Activated T-cell treated with anti-CD3 and anti-CD28 coated beads, Interleukin-2, amount 50 U/mL, for 24 hours (primary cell): ENCODE measurements at regions not wholly inside any gene's neighbourhood (a gene's known extent, or its start where the extent isn't known, plus 50 kb on each side); places are given as distances from the start of the nearest gene placed in this dataset.

Source experiments
- DNase-seq: peaks from one replicate; pipeline ENCODE4 v3.0.0-alpha.2; 2020
- H3K27ac Mint-ChIP-seq: 2 replicates; pipeline ENCODE4 v1.8.0; 2020; ENCODE audit warnings: mild to moderate bottlenecking, mixed read lengths
- H3K27me3 Mint-ChIP-seq: 2 replicates; pipeline ENCODE4 v1.8.0; 2020; ENCODE audit warnings: mixed read lengths
- H3K36me3 Mint-ChIP-seq: 2 replicates; pipeline ENCODE4 v1.8.0; 2020; ENCODE audit warnings: low read depth, mixed read lengths
- H3K4me1 Mint-ChIP-seq: 2 replicates; pipeline ENCODE4 v1.8.0; 2020; ENCODE audit warnings: low read depth, mixed read lengths
- H3K4me3 Mint-ChIP-seq: 2 replicates; pipeline ENCODE4 v1.8.0; 2020; ENCODE audit warnings: mild to moderate bottlenecking, moderate library complexity, mixed read lengths
- H3K9me3 Mint-ChIP-seq: 2 replicates; pipeline ENCODE4 v1.8.0; 2020; ENCODE audit warnings: mixed read lengths

DNA sequence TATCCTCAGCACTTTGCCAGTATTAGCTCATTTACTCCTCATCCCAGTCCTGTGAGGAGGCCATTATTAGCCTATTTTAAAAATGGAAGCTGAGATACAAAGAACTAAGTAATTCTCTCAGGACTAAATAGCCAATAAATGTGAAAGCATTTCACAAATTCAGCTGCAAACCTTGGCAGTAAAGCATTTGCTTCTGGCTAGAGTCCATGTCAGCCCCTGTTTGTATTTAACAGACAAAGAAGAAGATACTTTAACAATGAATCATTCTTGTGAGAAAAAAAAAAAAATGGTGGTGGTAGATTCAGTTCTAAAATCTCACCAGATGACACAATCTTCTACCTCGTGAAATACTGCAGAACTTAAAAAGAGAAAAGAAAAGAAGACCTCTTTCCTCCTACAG lies 85.0 kb upstream of the CNTN6 start:
- no peak overlapping the region for H3K4me3 Mint-ChIP-seq
- H3K27me3 Mint-ChIP-seq, result no peaks in the 10 kb centered on the region
- H3K4me1 Mint-ChIP-seq, result no peaks in the 10 kb centered on the region
- DNase-seq, result no peak
- no peak overlapping the region for H3K27ac Mint-ChIP-seq
- H3K36me3 Mint-ChIP-seq, result no peaks in the 10 kb centered on the region
- H3K9me3 Mint-ChIP-seq, result no peaks in the 10 kb centered on the region

DNA sequence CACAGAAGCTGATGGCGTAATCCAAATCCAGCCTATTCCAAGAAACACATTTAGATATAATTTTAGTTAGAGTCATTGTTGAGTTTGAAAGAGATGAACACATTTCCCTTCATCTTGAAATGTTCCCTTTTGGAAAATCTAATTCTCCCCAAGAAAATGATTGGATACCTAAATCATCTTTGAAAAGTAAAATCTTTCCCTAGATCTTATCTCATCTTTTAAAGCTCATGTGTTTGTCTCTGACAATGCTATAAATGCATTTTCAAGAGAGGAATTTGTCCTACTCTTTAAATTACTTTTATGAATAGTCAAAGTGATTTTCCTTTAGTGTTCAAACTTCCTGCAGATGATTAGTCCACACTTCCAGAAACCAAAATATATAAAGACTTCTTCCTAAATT lies 82.6 kb upstream of the CNTN6 start:
- H3K36me3 Mint-ChIP-seq, result no peaks in the 10 kb centered on the region
- no peaks in the 10 kb centered on the region for H3K4me1 Mint-ChIP-seq
- peaks cover 4% of the 10 kb centered on the region for H3K9me3 Mint-ChIP-seq

DNA sequence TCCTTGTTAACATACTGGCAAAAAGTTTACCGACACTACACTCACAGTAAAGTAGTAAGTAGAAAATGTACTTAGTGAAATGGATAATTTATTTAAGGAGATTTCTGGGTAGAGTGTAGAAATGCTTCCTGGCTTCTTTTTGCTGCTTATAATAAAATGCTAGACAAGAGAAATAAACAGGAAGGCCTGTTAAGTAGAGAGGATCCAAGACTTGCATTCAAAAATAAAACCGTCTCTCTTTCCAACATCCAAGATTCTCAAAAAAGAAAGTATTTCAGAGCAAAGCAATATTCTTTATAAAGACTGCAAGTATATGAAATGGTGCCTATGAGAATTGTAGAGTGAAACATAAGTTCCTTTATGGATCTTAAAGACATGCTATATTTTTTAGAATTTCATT lies 77.0 kb upstream of the CNTN6 start:
- peaks cover 7% of the 10 kb centered on the region for H3K9me3 Mint-ChIP-seq
- H3K36me3 Mint-ChIP-seq, result no peaks in the 10 kb centered on the region
- H3K27me3 Mint-ChIP-seq, result no peaks in the 10 kb centered on the region
- no peak overlapping the region for H3K27ac Mint-ChIP-seq
- no peaks in the 10 kb centered on the region for H3K4me1 Mint-ChIP-seq
- DNase-seq, result no peak
- no peak overlapping the region for H3K4me3 Mint-ChIP-seq

More for the DNA sequence above, 82.6 kb upstream of the CNTN6 start:
- Mint-ChIP-seq H3K27me3 (no peaks in the 10 kb centered on the region), H3K27ac (no peak overlapping the region), H3K4me3 (no peak overlapping the region)
- no peak for DNase-seq

DNA sequence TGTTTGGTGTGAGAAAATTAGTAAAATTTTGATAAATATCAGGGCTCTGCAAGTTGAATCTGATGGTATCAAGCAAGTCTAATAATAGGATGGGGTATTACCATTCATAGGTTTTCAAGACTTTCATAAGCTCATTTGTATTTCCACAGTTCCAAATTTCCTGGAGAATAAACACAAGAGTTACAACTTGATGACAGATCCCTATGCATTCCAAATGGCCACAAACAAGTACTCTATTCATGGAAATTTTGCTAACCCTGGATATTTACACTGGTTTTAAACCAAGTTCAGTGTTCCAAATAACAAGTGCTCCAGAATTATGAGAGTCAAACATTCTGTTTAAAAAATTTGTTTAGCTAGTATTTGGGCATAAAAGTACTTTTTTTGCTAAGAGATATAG lies 75.0 kb upstream of the CNTN6 start:
- Mint-ChIP-seq H3K4me3 (no peak overlapping the region), H3K9me3 (peaks cover 8% of the 10 kb centered on the region), H3K27me3 (no peaks in the 10 kb centered on the region), H3K4me1 (no peaks in the 10 kb centered on the region), H3K36me3 (no peaks in the 10 kb centered on the region), H3K27ac (no peak overlapping the region)
- no peak for DNase-seq

DNA sequence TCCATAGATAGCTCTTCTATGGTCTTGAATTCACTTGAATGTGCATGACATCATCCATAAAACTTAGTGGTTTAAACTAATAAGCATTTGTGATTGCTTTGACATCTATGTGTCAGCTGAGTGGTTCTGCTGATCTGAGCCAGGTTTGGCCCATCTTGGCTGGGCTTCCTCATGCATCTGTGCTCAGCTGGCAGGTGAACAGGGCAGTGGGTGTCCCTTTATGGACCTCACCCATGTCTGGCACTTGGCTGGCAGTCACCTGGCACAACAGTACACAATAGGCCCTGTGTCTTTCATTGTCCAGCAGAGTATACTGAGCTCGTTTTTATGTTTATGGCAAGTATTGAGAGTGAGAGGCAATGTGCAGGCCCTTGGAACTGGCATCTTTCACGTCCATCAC lies 73.7 kb upstream of the CNTN6 start:
- no peak for DNase-seq
- Mint-ChIP-seq H3K4me1 (no peaks in the 10 kb centered on the region), H3K9me3 (peaks cover 4% of the 10 kb centered on the region), H3K27me3 (no peaks in the 10 kb centered on the region), H3K27ac (no peak overlapping the region), H3K4me3 (no peak overlapping the region), H3K36me3 (no peaks in the 10 kb centered on the region)

DNA sequence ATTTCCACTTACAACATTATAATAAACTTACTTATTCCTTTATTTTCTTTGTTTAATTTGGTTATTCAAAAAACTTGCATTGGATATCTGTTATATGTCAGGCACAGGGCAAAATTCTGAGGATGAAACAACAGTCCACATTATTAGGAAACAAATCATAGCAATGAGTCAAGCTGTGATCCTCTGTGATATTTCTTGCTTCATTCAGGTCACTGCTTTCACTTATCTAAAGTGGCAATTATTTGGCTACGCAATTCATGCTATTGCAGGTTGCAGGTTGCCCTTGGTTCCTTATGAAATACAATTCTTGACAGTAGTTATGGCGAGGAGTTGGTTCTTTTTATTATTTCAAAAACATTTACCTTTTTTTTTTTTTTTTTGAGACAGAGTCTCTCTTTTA lies 66.4 kb upstream of the CNTN6 start:
- Mint-ChIP-seq H3K9me3 (peaks cover 7% of the 10 kb centered on the region), H3K4me3 (no peak overlapping the region), H3K36me3 (no peaks in the 10 kb centered on the region), H3K4me1 (no peaks in the 10 kb centered on the region), H3K27ac (no peak overlapping the region), H3K27me3 (no peaks in the 10 kb centered on the region)
- DNase-seq, result no peak

DNA sequence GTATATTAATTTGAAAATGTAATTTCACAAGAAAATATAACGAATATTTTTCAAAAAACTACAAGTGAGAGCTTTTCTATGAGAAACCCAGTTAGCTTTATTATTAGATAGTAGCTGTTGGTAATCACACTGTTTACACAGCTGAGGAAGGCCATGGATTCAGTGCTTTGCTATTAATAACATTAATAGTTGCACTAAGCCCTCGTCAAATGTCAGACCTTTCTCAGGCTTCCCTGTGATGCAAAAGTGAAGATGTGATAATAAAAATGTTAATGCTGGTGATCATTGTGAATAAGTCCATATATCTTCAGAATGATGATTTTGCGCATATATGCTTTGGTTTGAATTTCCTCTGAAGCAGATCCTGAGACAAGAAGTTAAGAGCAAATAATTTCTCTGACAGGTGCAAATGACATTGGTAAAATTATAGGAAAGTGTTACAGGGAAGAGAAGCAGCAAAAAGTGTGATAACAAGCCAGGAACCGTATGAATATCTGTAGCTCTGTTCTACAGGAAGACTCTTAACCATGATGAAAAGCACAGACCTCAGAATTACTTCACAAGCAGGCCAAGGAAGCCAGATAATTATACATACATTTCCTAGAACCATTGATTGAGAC lies 56.5 kb upstream of the CNTN6 start:
- no peak overlapping the region for H3K4me3 Mint-ChIP-seq
- no peak overlapping the region for H3K27ac Mint-ChIP-seq
- H3K27me3 Mint-ChIP-seq, result no peaks in the 10 kb centered on the region
- DNase-seq, result no peak
- peaks cover 8% of the 10 kb centered on the region for H3K9me3 Mint-ChIP-seq
- H3K4me1 Mint-ChIP-seq, result no peaks in the 10 kb centered on the region
- no peaks in the 10 kb centered on the region for H3K36me3 Mint-ChIP-seq

DNA sequence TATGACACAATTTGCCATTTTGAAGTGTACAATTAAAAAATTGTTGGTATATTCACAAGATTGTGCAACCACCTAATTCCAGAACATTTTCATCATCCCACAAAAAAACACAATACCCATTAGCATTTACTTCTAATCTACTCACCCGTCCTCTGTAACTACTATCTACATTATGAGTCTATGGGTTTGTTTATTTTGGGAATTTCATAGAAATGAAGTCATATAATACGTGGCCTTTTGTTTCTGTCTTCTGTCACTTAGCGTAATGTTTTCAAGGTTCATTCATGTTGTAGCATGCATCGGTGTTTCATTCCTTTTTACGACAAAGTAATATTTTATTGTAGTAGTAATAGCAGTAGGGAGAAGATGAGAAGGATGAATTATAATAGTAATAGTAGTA lies 55.2 kb upstream of the CNTN6 start:
- H3K27ac Mint-ChIP-seq, result no peak overlapping the region

More for the DNA sequence above, 55.2 kb upstream of the CNTN6 start:
- H3K9me3 Mint-ChIP-seq, result peaks cover 6% of the 10 kb centered on the region
- H3K36me3 Mint-ChIP-seq, result no peaks in the 10 kb centered on the region
- no peak for DNase-seq
- no peaks in the 10 kb centered on the region for H3K4me1 Mint-ChIP-seq
- no peak overlapping the region for H3K4me3 Mint-ChIP-seq
- H3K27me3 Mint-ChIP-seq, result no peaks in the 10 kb centered on the region
